ENCODE measurements at regions not wholly inside any gene's neighbourhood (a gene's known extent, or its start where the extent isn't known, plus 50 kb on each side); places are given as distances from the start of the nearest gene placed in this dataset.

GRCh38 chr2:133713049-133713580 lies 144.9 kb upstream of the NCKAP5 start:
- Histone ChIP-seq H3K27me3 (ENCODE audit: control insufficient read depth in 2 of 2, insufficient read depth in 2 of 2, low read length in 2 of 2) (no peaks in the 10 kb centered on the region), H3K4me1 (ENCODE audit: control insufficient read depth in 2 of 2, insufficient read depth in 2 of 2, low read length in 2 of 2) (no peaks in the 10 kb centered on the region), H3K9me3 (ENCODE audit: control insufficient read depth in 2 of 3, low read length in 3 of 3) (no peaks in the 10 kb centered on the region), H3K27ac (ENCODE audit: low read depth, low read length) (no peak overlapping the region), H3K4me3 (ENCODE audit: low read length) (no peak overlapping the region), H3K36me3 (ENCODE audit: control insufficient read depth in 2 of 3, insufficient read depth in 3 of 3, low read length in 3 of 3) (no peaks in the 10 kb centered on the region)
- no peak overlapping the region for H3K4me3 Mint-ChIP-seq
- ChIA-PET CTCF (no interaction called here), POLR2A (no interaction called here)
- H3K9me3 Mint-ChIP-seq: peaks cover 0 to 10% (median 1%) of the 10 kb centered on the region in 11 donors
- no peaks in the 10 kb centered on the region for H3K36me3 Mint-ChIP-seq
- DNase-seq (no peak), ATAC-seq (no peak)
- H3K27ac Mint-ChIP-seq: no peak overlapping the region
- intact Hi-C loops (cut with micrococcal nuclease): no loop called here
- H3K27me3 Mint-ChIP-seq: peaks cover 0 to 15% (median 4%) of the 10 kb centered on the region in 5 donors
- H3K4me1 Mint-ChIP-seq: no peaks in the 10 kb centered on the region

DNA sequence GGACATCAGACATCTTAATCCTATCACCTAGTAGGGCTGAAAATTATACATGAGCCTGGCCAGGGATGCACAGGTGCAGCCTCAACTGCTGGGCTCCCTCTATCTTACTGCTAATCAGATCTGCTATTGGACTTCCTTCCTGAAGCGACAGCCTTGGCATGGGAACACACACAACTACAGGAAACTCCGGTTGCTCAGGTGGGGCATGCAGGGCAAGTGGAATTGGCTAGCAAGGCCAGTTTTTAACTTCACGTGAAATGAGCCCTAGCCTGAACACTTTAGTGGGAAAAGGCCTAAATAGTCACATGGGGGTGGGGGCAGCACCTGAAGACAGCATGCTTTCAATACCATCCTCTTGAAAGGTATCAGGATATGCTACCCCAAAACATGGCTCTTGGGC lies 147.9 kb upstream of the NCKAP5 start:
- no peak for ATAC-seq
- intact Hi-C loops (cut with micrococcal nuclease): no loop called here
- peaks cover 0 to 6% (median 0%) of the 10 kb centered on the region in 11 donors for H3K9me3 Mint-ChIP-seq
- H3K36me3 Mint-ChIP-seq: no peaks in the 10 kb centered on the region
- no peak overlapping the region for H3K27ac Mint-ChIP-seq
- H3K4me3 Mint-ChIP-seq: no peak overlapping the region
- H3K4me3 ChIP-seq (ENCODE audit: low read length): no peak overlapping the region
- CTCF ChIA-PET: no interaction called here
- H3K9me3 ChIP-seq (ENCODE audit: control insufficient read depth in 2 of 3, low read length in 3 of 3): no peaks in the 10 kb centered on the region
- no peak overlapping the region for H3K27ac ChIP-seq (ENCODE audit: low read depth, low read length)
- H3K4me1 ChIP-seq (ENCODE audit: control insufficient read depth in 2 of 2, insufficient read depth in 2 of 2, low read length in 2 of 2): no peaks in the 10 kb centered on the region
- DNase-seq: no peak
- no peaks in the 10 kb centered on the region for H3K4me1 Mint-ChIP-seq
- H3K27me3 Mint-ChIP-seq: peaks cover 0 to 15% (median 7%) of the 10 kb centered on the region in 5 donors
- POLR2A ChIA-PET: no interaction called here
- H3K36me3 ChIP-seq (ENCODE audit: control insufficient read depth in 2 of 3, insufficient read depth in 3 of 3, low read length in 3 of 3): no peaks in the 10 kb centered on the region
- no peaks in the 10 kb centered on the region for H3K27me3 ChIP-seq (ENCODE audit: control insufficient read depth in 2 of 2, insufficient read depth in 2 of 2, low read length in 2 of 2)

GRCh38 chr2:133717497-133717896 lies 149.2 kb upstream of the NCKAP5 start:
- DNase-seq (no peak), ATAC-seq (no peak)
- Mint-ChIP-seq H3K4me1 (no peaks in the 10 kb centered on the region), H3K4me3 (no peak overlapping the region), H3K36me3 (no peaks in the 10 kb centered on the region), H3K27me3 (peaks cover 0 to 13% (median 5%) of the 10 kb centered on the region in 5 donors), H3K27ac (no peak overlapping the region), H3K9me3 (peaks cover 0 to 6% (median 0%) of the 10 kb centered on the region in 11 donors)
- Histone ChIP-seq H3K27me3 (ENCODE audit: control insufficient read depth in 2 of 2, insufficient read depth in 2 of 2, low read length in 2 of 2) (no peaks in the 10 kb centered on the region), H3K4me3 (ENCODE audit: low read length) (no peak overlapping the region), H3K36me3 (ENCODE audit: control insufficient read depth in 2 of 3, insufficient read depth in 3 of 3, low read length in 3 of 3) (no peaks in the 10 kb centered on the region), H3K27ac (ENCODE audit: low read depth, low read length) (no peak overlapping the region), H3K4me1 (ENCODE audit: control insufficient read depth in 2 of 2, insufficient read depth in 2 of 2, low read length in 2 of 2) (no peaks in the 10 kb centered on the region), H3K9me3 (ENCODE audit: control insufficient read depth in 2 of 3, low read length in 3 of 3) (no peaks in the 10 kb centered on the region)
- ChIA-PET POLR2A (no interaction called here), CTCF (no interaction called here)
- intact Hi-C loops (cut with micrococcal nuclease): no loop called here

DNA sequence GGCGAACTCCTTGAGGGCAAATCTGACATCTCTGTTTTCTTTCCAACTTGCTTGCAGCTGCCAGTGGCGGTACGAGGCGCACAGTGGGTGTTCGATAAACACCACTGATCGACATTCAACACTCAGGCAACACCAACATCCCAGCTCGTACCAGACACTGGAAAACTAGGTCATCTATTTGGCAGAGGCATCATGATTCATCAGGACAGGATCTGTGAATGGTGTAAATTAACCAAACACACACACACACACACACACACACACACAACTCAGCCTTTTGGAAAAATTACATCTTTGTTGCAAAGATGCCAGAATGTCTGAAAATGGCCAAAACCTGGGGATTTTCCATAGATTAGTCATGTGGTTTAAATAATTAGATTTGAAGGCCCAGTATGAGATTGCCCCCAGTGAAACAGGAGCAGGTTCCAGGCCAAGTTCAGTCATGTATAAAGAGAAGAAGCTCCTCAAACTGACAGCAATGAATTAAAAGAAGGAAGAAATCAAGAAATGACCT lies 150.5 kb upstream of the NCKAP5 start:
- Histone ChIP-seq H3K9me3 (ENCODE audit: control insufficient read depth in 2 of 3, low read length in 3 of 3) (no peaks in the 10 kb centered on the region), H3K27me3 (ENCODE audit: control insufficient read depth in 2 of 2, insufficient read depth in 2 of 2, low read length in 2 of 2) (no peaks in the 10 kb centered on the region), H3K36me3 (ENCODE audit: control insufficient read depth in 2 of 3, insufficient read depth in 3 of 3, low read length in 3 of 3) (no peaks in the 10 kb centered on the region), H3K4me1 (ENCODE audit: control insufficient read depth in 2 of 2, insufficient read depth in 2 of 2, low read length in 2 of 2) (no peaks in the 10 kb centered on the region), H3K4me3 (ENCODE audit: low read length) (no peak overlapping the region), H3K27ac (ENCODE audit: low read depth, low read length) (no peak overlapping the region)
- Mint-ChIP-seq H3K9me3 (peaks cover 0 to 4% (median 0%) of the 10 kb centered on the region in 11 donors), H3K27me3 (peaks cover 0 to 9% (median 0%) of the 10 kb centered on the region in 5 donors), H3K36me3 (no peaks in the 10 kb centered on the region), H3K4me3 (no peak overlapping the region), H3K27ac (no peak overlapping the region), H3K4me1 (no peaks in the 10 kb centered on the region)
- no peak for DNase-seq
- intact Hi-C loops (cut with micrococcal nuclease): no loop called here
- ChIA-PET CTCF (no interaction called here), POLR2A (no interaction called here)
- no peak for ATAC-seq

DNA sequence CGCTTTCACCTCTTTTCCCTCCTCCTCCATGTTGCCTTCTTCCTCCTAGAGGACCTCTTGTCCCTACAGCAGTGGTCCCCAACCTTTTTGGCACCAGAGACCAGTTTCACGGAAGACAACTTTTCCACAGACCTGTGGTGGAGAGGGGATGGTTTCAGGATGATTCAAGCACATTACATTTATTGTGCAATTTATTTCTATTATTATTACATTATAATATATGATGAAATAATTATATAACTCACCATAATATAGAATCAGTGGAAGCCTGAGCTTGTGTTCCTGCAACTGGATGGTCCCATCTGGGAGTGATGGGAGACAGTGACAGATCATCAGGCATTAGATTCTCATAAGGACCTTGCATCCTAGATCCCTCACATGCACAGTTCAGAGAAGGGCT lies 152.2 kb upstream of the NCKAP5 start:
- ChIA-PET CTCF (no interaction called here), POLR2A (no interaction called here)
- intact Hi-C loops (cut with micrococcal nuclease): no loop called here
- H3K4me3 Mint-ChIP-seq: no peak overlapping the region
- no peak for DNase-seq
- no peaks in the 10 kb centered on the region for H3K36me3 Mint-ChIP-seq
- H3K4me3 ChIP-seq (ENCODE audit: low read length): no peak overlapping the region
- no peaks in the 10 kb centered on the region for H3K36me3 ChIP-seq (ENCODE audit: control insufficient read depth in 2 of 3, insufficient read depth in 3 of 3, low read length in 3 of 3)
- no peaks in the 10 kb centered on the region for H3K27me3 ChIP-seq (ENCODE audit: control insufficient read depth in 2 of 2, insufficient read depth in 2 of 2, low read length in 2 of 2)
- peaks cover 0 to 3% (median 0%) of the 10 kb centered on the region in 5 donors for H3K27me3 Mint-ChIP-seq
- H3K27ac Mint-ChIP-seq: no peak overlapping the region
- peaks cover 0 to 4% (median 0%) of the 10 kb centered on the region in 11 donors for H3K9me3 Mint-ChIP-seq
- H3K4me1 Mint-ChIP-seq: no peaks in the 10 kb centered on the region
- no peak for ATAC-seq
- H3K27ac ChIP-seq (ENCODE audit: low read depth, low read length): no peak overlapping the region
- H3K4me1 ChIP-seq (ENCODE audit: control insufficient read depth in 2 of 2, insufficient read depth in 2 of 2, low read length in 2 of 2): no peaks in the 10 kb centered on the region
- H3K9me3 ChIP-seq (ENCODE audit: control insufficient read depth in 2 of 3, low read length in 3 of 3): no peaks in the 10 kb centered on the region

DNA sequence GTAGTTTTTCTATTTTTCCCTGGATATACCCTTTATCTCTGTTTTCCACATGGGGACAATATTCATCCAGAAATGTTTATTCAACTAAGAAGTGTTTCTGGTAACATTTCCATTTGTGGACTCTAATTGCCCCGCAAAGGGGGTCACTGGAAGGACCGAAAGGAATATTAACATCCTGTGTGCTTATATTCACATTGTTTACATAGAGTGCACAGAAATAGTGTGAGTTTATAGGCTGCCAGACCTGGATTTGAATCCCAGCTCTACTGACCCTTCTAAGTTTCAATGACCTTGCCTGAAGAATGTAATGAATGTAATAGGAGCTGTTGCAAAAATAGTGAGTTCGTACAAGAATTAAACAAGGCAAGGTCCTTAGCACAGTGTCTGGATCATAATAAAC lies 152.9 kb upstream of the NCKAP5 start:
- intact Hi-C loops (cut with micrococcal nuclease): no loop called here
- no peaks in the 10 kb centered on the region for H3K4me1 Mint-ChIP-seq
- ATAC-seq (no peak), DNase-seq (no peak)
- H3K4me3 Mint-ChIP-seq: no peak overlapping the region
- Histone ChIP-seq H3K9me3 (ENCODE audit: control insufficient read depth in 2 of 3, low read length in 3 of 3) (no peaks in the 10 kb centered on the region), H3K27ac (ENCODE audit: low read depth, low read length) (no peak overlapping the region), H3K4me3 (ENCODE audit: low read length) (no peak overlapping the region), H3K36me3 (ENCODE audit: control insufficient read depth in 2 of 3, insufficient read depth in 3 of 3, low read length in 3 of 3) (no peaks in the 10 kb centered on the region), H3K27me3 (ENCODE audit: control insufficient read depth in 2 of 2, insufficient read depth in 2 of 2, low read length in 2 of 2) (no peaks in the 10 kb centered on the region), H3K4me1 (ENCODE audit: control insufficient read depth in 2 of 2, insufficient read depth in 2 of 2, low read length in 2 of 2) (no peaks in the 10 kb centered on the region)
- peaks cover 0 to 4% (median 0%) of the 10 kb centered on the region in 11 donors for H3K9me3 Mint-ChIP-seq
- H3K36me3 Mint-ChIP-seq: no peaks in the 10 kb centered on the region
- POLR2A ChIA-PET: no interaction called here
- H3K27me3 Mint-ChIP-seq: peaks cover 0 to 3% (median 0%) of the 10 kb centered on the region in 5 donors
- H3K27ac Mint-ChIP-seq: no peak overlapping the region
- CTCF ChIA-PET: no interaction called here

DNA sequence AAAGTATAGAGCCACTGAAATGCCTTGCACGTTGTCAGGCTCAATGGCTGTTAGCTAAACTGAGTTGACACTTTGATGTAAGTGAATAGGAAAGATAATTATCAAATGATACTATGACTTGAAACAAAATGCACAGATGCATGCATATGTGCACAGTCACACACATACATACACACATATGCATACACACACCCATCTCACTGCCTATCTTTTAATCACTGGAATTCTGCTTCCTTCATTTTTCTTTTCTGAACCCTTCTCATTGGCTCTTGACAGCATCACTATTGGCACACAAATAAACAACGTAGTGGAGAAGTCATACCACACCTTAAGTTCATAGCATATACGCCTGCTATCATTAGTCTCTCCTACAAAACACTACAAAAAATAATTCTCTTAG lies 154.9 kb upstream of the NCKAP5 start:
- no peak overlapping the region for H3K27ac Mint-ChIP-seq
- CTCF ChIA-PET: no interaction called here
- intact Hi-C loops (cut with micrococcal nuclease): no loop called here
- H3K27me3 ChIP-seq (ENCODE audit: control insufficient read depth in 2 of 2, insufficient read depth in 2 of 2, low read length in 2 of 2): no peaks in the 10 kb centered on the region
- no peaks in the 10 kb centered on the region for H3K4me1 ChIP-seq (ENCODE audit: control insufficient read depth in 2 of 2, insufficient read depth in 2 of 2, low read length in 2 of 2)
- peaks cover 0 to 5% (median 0%) of the 10 kb centered on the region in 7 donors for H3K4me1 Mint-ChIP-seq
- no peak overlapping the region for H3K4me3 Mint-ChIP-seq
- H3K36me3 ChIP-seq (ENCODE audit: control insufficient read depth in 2 of 3, insufficient read depth in 3 of 3, low read length in 3 of 3): no peaks in the 10 kb centered on the region
- H3K9me3 Mint-ChIP-seq: peaks cover 0 to 6% (median 0%) of the 10 kb centered on the region in 11 donors
- H3K27me3 Mint-ChIP-seq: peaks cover 0 to 3% (median 0%) of the 10 kb centered on the region in 5 donors
- no peaks in the 10 kb centered on the region for H3K36me3 Mint-ChIP-seq
- DNase-seq: no peak
- H3K9me3 ChIP-seq (ENCODE audit: control insufficient read depth in 2 of 3, low read length in 3 of 3): no peaks in the 10 kb centered on the region
- POLR2A ChIA-PET: no interaction called here
- no peak overlapping the region for H3K4me3 ChIP-seq (ENCODE audit: low read length)
- no peak for ATAC-seq
- H3K27ac ChIP-seq (ENCODE audit: low read depth, low read length): no peak overlapping the region
